ENCODE measurements at regions not wholly inside any gene's neighbourhood (a gene's known extent, or its start where the extent isn't known, plus 50 kb on each side); places are given as distances from the start of the nearest gene placed in this dataset.
"Not testable (repeated sequence)": the region's sequence is repeated elsewhere in the genome, so short reads cannot be mapped to it uniquely, and the experiment has no call there.

GRCh38 chr22:48622891-48623545, 1204.7 kb downstream of the BRD1 start:
- H3K27me3 ChIP-seq: peaks cover 0 to 11% (median 0%) of the 10 kb centered on the region in 9 donors
- no peaks in the 10 kb centered on the region for H3K9me3 ChIP-seq
- ATAC-seq (no peak), DNase-seq (no peak)
- H3K36me3 ChIP-seq: no peaks in the 10 kb centered on the region
- intact Hi-C loops (cut with DNase I): no loop called here
- no peak overlapping the region for H3K27ac ChIP-seq
- WGBS, 4 donors: 87 to 93% (median 91%) methylated on average over 36 to 55 of the region's 55 CpGs
- TF ChIP-seq POLR2A (IDR thresholded peaks at IDR 0.05) (no peak), CTCF (IDR thresholded peaks at IDR 0.05) (no peak)
- no peak overlapping the region for H3K4me3 ChIP-seq
- no peaks in the 10 kb centered on the region for H3K4me1 ChIP-seq

GRCh38 chr22:48621085-48621484, 1206.6 kb downstream of the BRD1 start:
- Histone ChIP-seq H3K9me3 (no peaks in the 10 kb centered on the region), H3K27ac (no peak overlapping the region), H3K27me3 (peaks cover 0 to 6% (median 0%) of the 10 kb centered on the region in 9 donors), H3K4me3 (no peak overlapping the region), H3K36me3 (no peaks in the 10 kb centered on the region), H3K4me1 (no peaks in the 10 kb centered on the region)
- no peak for ATAC-seq
- DNase-seq: no peak
- no peak for TF ChIP-seq POLR2A (IDR thresholded peaks at IDR 0.05)
- no peak for TF ChIP-seq CTCF (IDR thresholded peaks at IDR 0.05)
- intact Hi-C loops (cut with DNase I): no loop called here

GRCh38 chr22:48620460-48620859, 1207.2 kb downstream of the BRD1 start:
- ATAC-seq; intact Hi-C loops (cut with DNase I); H3K4me1 ChIP-seq; DNase-seq; H3K9me3 ChIP-seq; H3K36me3 ChIP-seq; H3K4me3 ChIP-seq; H3K27ac ChIP-seq: not testable (repeated sequence)
- H3K27me3 ChIP-seq: peaks cover 0 to 10% (median 0%) of the 10 kb centered on the region in 9 donors
- WGBS, 4 donors: 64 to 78% (median 76%) methylated on average over 2 of the region's 2 CpGs

GRCh38 chr22:48619721-48620120, 1208.0 kb downstream of the BRD1 start:
- Histone ChIP-seq H3K4me1 (no peaks in the 10 kb centered on the region), H3K27ac (no peak overlapping the region), H3K4me3 (no peak overlapping the region), H3K27me3 (peaks cover 0 to 10% (median 0%) of the 10 kb centered on the region in 9 donors), H3K36me3 (no peaks in the 10 kb centered on the region), H3K9me3 (no peaks in the 10 kb centered on the region)
- ATAC-seq (no peak), DNase-seq (no peak)
- 72 to 79% (median 75%) methylated on average over 18 to 20 of the region's 20 CpGs for WGBS, 4 donors
- intact Hi-C loops (cut with DNase I): no loop called here
- TF ChIP-seq POLR2A (IDR thresholded peaks at IDR 0.05) (no peak), CTCF (IDR thresholded peaks at IDR 0.05) (no peak)

GRCh38 chr22:48618326-48618725, 1209.3 kb downstream of the BRD1 start:
- no peak for DNase-seq
- TF ChIP-seq POLR2A (IDR thresholded peaks at IDR 0.05) (no peak), CTCF (IDR thresholded peaks at IDR 0.05) (no peak)
- no peak for ATAC-seq
- Histone ChIP-seq H3K9me3 (no peaks in the 10 kb centered on the region), H3K4me1 (no peaks in the 10 kb centered on the region), H3K27me3 (peaks cover 0 to 10% (median 0%) of the 10 kb centered on the region in 9 donors), H3K27ac (no peak overlapping the region), H3K36me3 (no peaks in the 10 kb centered on the region), H3K4me3 (no peak overlapping the region)
- intact Hi-C loops (cut with DNase I): no loop called here
- WGBS, 4 donors: 77 to 82% (median 78%) methylated on average over 18 of the region's 18 CpGs

All from heart left ventricle (tissue), 16 donors.